ENCODE measurements at regions not wholly inside any gene's neighbourhood (a gene's known extent, or its start where the extent isn't known, plus 50 kb on each side); places are given as distances from the start of the nearest gene placed in this dataset.

- Mint-ChIP-seq H3K27ac (no peak overlapping the region), H3K4me3 (no peak overlapping the region), H3K4me1 (peaks cover 8% of the 10 kb centered on the region), H3K27me3 (ENCODE audit: low read depth) (no peaks in the 10 kb centered on the region; the same call in 1 of the 2 replicates), H3K36me3 (no peaks in the 10 kb centered on the region), H3K9me3 (peaks cover 5% of the 10 kb centered on the region)
- ChIA-PET CTCF (interaction anchor here (0.7 to 4.3 kb wide), 9 partner anchors 8 to 279 kb away, joined by 3 to 44 read pairs (median 3); no protein-coding TSS in a partner anchor), POLR2A (no interaction called here)
- ATAC-seq: no peak
- DNase-seq (ENCODE audit: low spot score): no peak
- TF ChIP-seq, protein P1, sequence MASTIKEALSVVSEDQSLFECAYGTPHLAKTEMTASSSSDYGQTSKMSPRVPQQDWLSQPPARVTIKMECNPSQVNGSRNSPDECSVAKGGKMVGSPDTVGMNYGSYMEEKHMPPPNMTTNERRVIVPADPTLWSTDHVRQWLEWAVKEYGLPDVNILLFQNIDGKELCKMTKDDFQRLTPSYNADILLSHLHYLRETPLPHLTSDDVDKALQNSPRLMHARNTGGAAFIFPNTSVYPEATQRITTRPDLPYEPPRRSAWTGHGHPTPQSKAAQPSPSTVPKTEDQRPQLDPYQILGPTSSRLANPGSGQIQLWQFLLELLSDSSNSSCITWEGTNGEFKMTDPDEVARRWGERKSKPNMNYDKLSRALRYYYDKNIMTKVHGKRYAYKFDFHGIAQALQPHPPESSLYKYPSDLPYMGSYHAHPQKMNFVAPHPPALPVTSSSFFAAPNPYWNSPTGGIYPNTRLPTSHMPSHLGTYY (CRISPR knock-in tag; IDR thresholded peaks at IDR 0.05): no peak
- TF ChIP-seq AR (CRISPR knock-in tag; IDR thresholded peaks at IDR 0.05): no peak
- TF ChIP-seq KAT7 (CRISPR knock-in tag; IDR thresholded peaks at IDR 0.05; ENCODE audit: borderline replicate concordance): no peak
- TF ChIP-seq ATF1 (CRISPR knock-in tag; IDR thresholded peaks at IDR 0.05): no peak
- no peak for TF ChIP-seq TCF7 (CRISPR knock-in tag; IDR thresholded peaks at IDR 0.05; ENCODE audit: low read depth)
- no peak for TF ChIP-seq ESRRA (CRISPR knock-in tag; IDR thresholded peaks at IDR 0.05; ENCODE audit: borderline replicate concordance)
- no peak for TF ChIP-seq ETV6 (CRISPR knock-in tag; IDR thresholded peaks at IDR 0.05)
Measured at GRCh38 chr3:10762116-10762515, 53.9 kb upstream of the SLC6A11 start.

DNA sequence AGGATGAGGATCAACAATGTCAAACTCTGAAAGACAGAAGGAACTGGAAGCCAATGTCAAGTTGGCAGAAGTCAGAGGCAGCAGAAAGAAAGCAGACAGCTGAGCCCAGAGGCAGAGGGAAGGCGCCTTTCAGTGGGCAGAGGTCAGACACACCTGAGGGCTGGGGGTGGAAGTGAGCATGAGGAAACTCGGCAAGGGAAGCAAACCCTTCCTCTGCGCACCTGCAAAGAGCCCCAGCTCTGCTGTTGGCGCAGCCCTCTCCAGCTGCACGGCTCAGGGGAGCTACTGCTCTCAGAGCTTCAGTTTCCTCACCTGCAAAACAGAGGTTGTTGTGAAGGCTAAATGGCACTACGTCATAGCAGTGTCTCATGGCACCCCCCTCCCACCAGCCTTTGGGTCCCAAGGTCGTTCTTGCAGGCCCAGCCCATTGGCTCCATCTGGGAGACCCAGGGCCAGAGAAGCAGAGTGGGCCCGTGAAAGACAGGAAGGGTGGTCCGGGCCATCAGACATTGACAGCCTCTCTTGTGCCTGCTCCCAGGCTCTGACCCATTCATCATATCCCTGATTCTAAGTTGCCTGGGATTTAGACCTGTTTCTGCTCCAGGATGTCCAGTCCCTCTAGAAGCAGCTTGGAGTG is 53.3 kb upstream of the SLC6A11 start:
- no peak overlapping the region for H3K27ac Mint-ChIP-seq
- no peak for DNase-seq (ENCODE audit: low spot score)
- no peaks in the 10 kb centered on the region; the same call in 1 of the 2 replicates for H3K27me3 Mint-ChIP-seq (ENCODE audit: low read depth)
- H3K4me1 Mint-ChIP-seq: peaks cover 8% of the 10 kb centered on the region
- H3K36me3 Mint-ChIP-seq: no peaks in the 10 kb centered on the region
- ChIA-PET CTCF (interaction anchor here (0.7 to 4.3 kb wide), 6 partner anchors 10 to 179 kb away, joined by 3 to 44 read pairs (median 4); no protein-coding TSS in a partner anchor), POLR2A (no interaction called here)
- no peak for ATAC-seq
- H3K9me3 Mint-ChIP-seq: peaks cover 5% of the 10 kb centered on the region
- no peak overlapping the region for H3K4me3 Mint-ChIP-seq
- TF ChIP-seq, protein P2, sequence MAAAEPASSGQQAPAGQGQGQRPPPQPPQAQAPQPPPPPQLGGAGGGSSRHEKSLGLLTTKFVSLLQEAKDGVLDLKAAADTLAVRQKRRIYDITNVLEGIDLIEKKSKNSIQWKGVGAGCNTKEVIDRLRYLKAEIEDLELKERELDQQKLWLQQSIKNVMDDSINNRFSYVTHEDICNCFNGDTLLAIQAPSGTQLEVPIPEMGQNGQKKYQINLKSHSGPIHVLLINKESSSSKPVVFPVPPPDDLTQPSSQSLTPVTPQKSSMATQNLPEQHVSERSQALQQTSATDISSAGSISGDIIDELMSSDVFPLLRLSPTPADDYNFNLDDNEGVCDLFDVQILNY (CRISPR knock-in tag; IDR thresholded peaks at IDR 0.05): no peak
- no peak for TF ChIP-seq FOXP1 (CRISPR knock-in tag; IDR thresholded peaks at IDR 0.05; ENCODE audit: borderline replicate concordance)
- TF ChIP-seq SOX15 (CRISPR knock-in tag; IDR thresholded peaks at IDR 0.05): no peak
- no peak for TF ChIP-seq ATF3 (CRISPR knock-in tag; conservative IDR thresholded peaks at IDR 0.05)

GRCh38 chr3:10763248-10763620 is 52.8 kb upstream of the SLC6A11 start:
- Mint-ChIP-seq H3K4me3 (no peak overlapping the region), H3K9me3 (peaks cover 5% of the 10 kb centered on the region), H3K36me3 (no peaks in the 10 kb centered on the region), H3K4me1 (peaks cover 8% of the 10 kb centered on the region), H3K27ac (no peak overlapping the region), H3K27me3 (ENCODE audit: low read depth) (no peaks in the 10 kb centered on the region; the same call in 1 of the 2 replicates)
- no peak for TF ChIP-seq CBFB (CRISPR knock-in tag; IDR thresholded peaks at IDR 0.05; ENCODE audit: low read depth)
- no peak for TF ChIP-seq CDX4 (CRISPR knock-in tag; IDR thresholded peaks at IDR 0.05; ENCODE audit: borderline replicate concordance)
- TF ChIP-seq ZNF232 (CRISPR knock-in tag; IDR thresholded peaks at IDR 0.05): no peak
- no peak for TF ChIP-seq SMAD4 (CRISPR knock-in tag; IDR thresholded peaks at IDR 0.05)
- TF ChIP-seq ZNF219 (CRISPR knock-in tag; IDR thresholded peaks at IDR 0.05; ENCODE audit: borderline replicate concordance): no peak
- ChIA-PET CTCF (interaction anchor here (1.1 to 4.3 kb wide), 3 partner anchors 10 to 72 kb away, joined by 3 to 44 read pairs (median 4); no protein-coding TSS in a partner anchor), POLR2A (no interaction called here)
- DNase-seq (ENCODE audit: low spot score) (no peak), ATAC-seq (no peak)
